ENCODE measurements at regions not wholly inside any gene's neighbourhood (a gene's known extent, or its start where the extent isn't known, plus 50 kb on each side); places are given as distances from the start of the nearest gene placed in this dataset.

- no peak for DNase-seq
Observed at GRCh38 chr14:100955201-100955600, 51.7 kb upstream of the RTL1 start.

GRCh38 chr14:100962494-100962893, 59.0 kb upstream of the RTL1 start:
- DNase-seq: no peak

- DNase-seq: no peak
Observed at GRCh38 chr14:100965296-100965695, 61.8 kb upstream of the RTL1 start.

- no peak for DNase-seq
Observed at GRCh38 chr14:100967178-100967577, 63.7 kb upstream of the RTL1 start.

GRCh38 chr14:100967930-100968329, 64.4 kb upstream of the RTL1 start:
- DNase-seq: no peak

- no peak for DNase-seq
Observed at GRCh38 chr14:100972118-100972897, 68.8 kb upstream of the RTL1 start.

- DNase-seq: no peak
Observed at GRCh38 chr14:100975671-100976070, 72.1 kb upstream of the RTL1 start.

GRCh38 chr14:100979079-100979478, 75.6 kb upstream of the RTL1 start:
- no peak for DNase-seq

- no peak for DNase-seq
Observed at GRCh38 chr14:100979780-100980179, 76.3 kb upstream of the RTL1 start.

- no peak for DNase-seq
Observed at GRCh38 chr14:100980823-100981222, 77.3 kb upstream of the RTL1 start.

GRCh38 chr14:100981809-100982208, 78.3 kb upstream of the RTL1 start:
- DNase-seq: no peak

GRCh38 chr14:100982353-100982752, 78.8 kb upstream of the RTL1 start:
- DNase-seq: no peak

- no peak for DNase-seq
Observed at GRCh38 chr14:100982762-100983161, 79.2 kb upstream of the RTL1 start.

- DNase-seq: no peak
Observed at GRCh38 chr14:100983710-100984109, 80.2 kb upstream of the RTL1 start.

- DNase-seq: no peak
Observed at GRCh38 chr14:100988011-100988410, 84.5 kb upstream of the RTL1 start.

- DNase-seq: no peak
Observed at GRCh38 chr14:100988411-100988900, 84.9 kb upstream of the RTL1 start.

GRCh38 chr14:100988956-100989355, 85.4 kb upstream of the RTL1 start:
- no peak for DNase-seq

- no peak for DNase-seq
Observed at GRCh38 chr14:100989924-100990323, 86.4 kb upstream of the RTL1 start.

- DNase-seq: no peak
Observed at GRCh38 chr14:100994082-100994481, 90.6 kb upstream of the RTL1 start.

- DNase-seq: no peak
Observed at GRCh38 chr14:100994756-100995330, 91.3 kb upstream of the RTL1 start.

GRCh38 chr14:101000711-101001250, 97.3 kb upstream of the RTL1 start:
- DNase-seq: no peak

- no peak for DNase-seq
Observed at GRCh38 chr14:101001311-101002069, 98.0 kb upstream of the RTL1 start.

- no peak for DNase-seq
Observed at GRCh38 chr14:101002738-101003137, 99.2 kb upstream of the RTL1 start.

- no peak for DNase-seq
Observed at GRCh38 chr14:101004176-101004575, 100.7 kb upstream of the RTL1 start.

All from NCI-H1092 treated with DMSO at 0.1 percent for 48 hours (cell line).